HG02943 (cell line): ENCODE measurements at regions not wholly inside any gene's neighbourhood (a gene's known extent, or its start where the extent isn't known, plus 50 kb on each side); places are given as distances from the start of the nearest gene placed in this dataset.
"Not testable (repeated sequence)": the region's sequence is repeated elsewhere in the genome, so short reads cannot be mapped to it uniquely, and the experiment has no call there.

Experiments
- ATAC-seq: cut with Tn5 transposase; IDR thresholded peaks from one replicate; pipeline ENCODE4 v1.9.1; 2021; ENCODE audit warnings: mild to moderate bottlenecking, low read depth, moderate library complexity; ENCODE audit not compliant: unreplicated experiment

GRCh38 chr2:225761396-225761795 is 361.9 kb downstream of the NYAP2 start:
- ATAC-seq: no peak

GRCh38 chr2:225757248-225757647 is 357.7 kb downstream of the NYAP2 start:
- no peak for ATAC-seq

GRCh38 chr2:225756198-225756597 is 356.7 kb downstream of the NYAP2 start:
- ATAC-seq: no peak

- no peak for ATAC-seq
Measured at GRCh38 chr2:225748609-225749008, 349.1 kb downstream of the NYAP2 start.

GRCh38 chr2:225743996-225744395 is 344.5 kb downstream of the NYAP2 start:
- ATAC-seq: not testable (repeated sequence)

- ATAC-seq: no peak
Measured at GRCh38 chr2:225742487-225742886, 343.0 kb downstream of the NYAP2 start.

GRCh38 chr2:225740086-225740485 is 340.6 kb downstream of the NYAP2 start:
- no peak for ATAC-seq

GRCh38 chr2:225739328-225739727 is 339.8 kb downstream of the NYAP2 start:
- ATAC-seq: no peak

- ATAC-seq: no peak
Measured at GRCh38 chr2:225738735-225739134, 339.2 kb downstream of the NYAP2 start.

GRCh38 chr2:225737556-225737955 is 338.0 kb downstream of the NYAP2 start:
- no peak for ATAC-seq

- ATAC-seq: no peak
Measured at GRCh38 chr2:225735844-225736243, 336.3 kb downstream of the NYAP2 start.

- ATAC-seq: no peak
Measured at GRCh38 chr2:225725726-225726125, 326.2 kb downstream of the NYAP2 start.
